Esophagus muscularis mucosa (tissue), 4 donors: ENCODE measurements at regions not wholly inside any gene's neighbourhood (a gene's known extent, or its start where the extent isn't known, plus 50 kb on each side); places are given as distances from the start of the nearest gene placed in this dataset.

ENCODE experiments used
- DNase-seq: peaks from one replicate; pipeline ENCODE4 v3.0.0-alpha.2; 2017; ENCODE audit errors: extremely low spot score
- H3K27ac ChIP-seq, 4 donors: fragments of 200-600 bp; sonication (generic); replicated peaks in 1 of 4; 1 replicate in 3 of 4; 2 replicates in 1 of 4; pipeline ENCODE4 v1.5.1; 2016 to 2019; ENCODE audit warnings: mild to moderate bottlenecking in 1 of 4
- H3K27me3 ChIP-seq, 4 donors: fragments of 200-600 bp; sonication (generic); one replicate each; pipeline versions ENCODE4 v1.5.1 to v1.6.0; 2016 to 2019
- H3K36me3 ChIP-seq, 4 donors: fragments of 200-600 bp; sonication (generic); one replicate each; pipeline ENCODE4 v1.5.1; 2016 to 2019
- H3K4me1 ChIP-seq, 4 donors: fragments of 200-600 bp; sonication (generic); one replicate each; pipeline ENCODE4 v1.5.1; 2016 to 2019
- H3K4me3 ChIP-seq, 4 donors: fragments of 200-600 bp; sonication (generic); 1 replicate in 2 of 4; 2 replicates in 2 of 4; pipeline ENCODE4 v1.5.1; 2016 to 2019; ENCODE audit warnings: mild to moderate bottlenecking in 4 of 4, moderate library complexity in 1 of 4
- H3K9me3 ChIP-seq, 4 donors: fragments of 200-600 bp; sonication (generic); 1 replicate in 3 of 4; 2 replicates in 1 of 4; pipeline ENCODE4 v1.5.1; 2016 to 2019
- CTCF ChIP-seq, 3 experiments: fragments of 200-600 bp in 2 of 3; fragments of 450-650 bp in 1 of 3; sonication (generic) in 2 of 3; IDR thresholded peaks; one replicate each; pipeline ENCODE4 v1.5.1; 2017 to 2019; ENCODE audit warnings: antibody characterized with exemption in 3 of 3, mild to moderate bottlenecking in 2 of 3, moderate library complexity in 1 of 3
- EP300 ChIP-seq: sonication (generic); formaldehyde crosslinking; IDR thresholded peaks from one replicate; pipeline ENCODE4 v1.6.1; 2017; ENCODE audit warnings: antibody characterized with exemption
- POLR2A ChIP-seq: fragments of 450-650 bp; IDR thresholded peaks from one replicate; pipeline ENCODE4 v1.6.1; 2017; ENCODE audit warnings: antibody characterized with exemption, moderate library complexity, mild to moderate bottlenecking, low read depth
- POLR2AphosphoS5 ChIP-seq, 2 donors: sonication (generic); formaldehyde crosslinking; IDR thresholded peaks; one replicate each; pipeline ENCODE4 v1.6.1; 2017; ENCODE audit warnings: antibody characterized with exemption in 2 of 2
- WGBS: methylation state at CpG from one replicate; pipeline ENCODE4 v1.1.5; 2018; 5-methylcytosine and 5-hydroxymethylcytosine counted together
- intact Hi-C: fragments of 100-400 bp; cut with DNase I; formaldehyde crosslinking; loops from one replicate; pipeline ENCODE4 v1.15.1; 2023

GRCh38 chr10:6739530-6740174 is 159.6 kb upstream of the PRKCQ start:
- Histone ChIP-seq H3K27me3 (peaks cover 0 to 7% (median 0%) of the 10 kb centered on the region in 4 donors), H3K9me3 (no peaks in the 10 kb centered on the region), H3K4me1 (peaks cover 6 to 22% (median 20%) of the 10 kb centered on the region in 4 donors), H3K4me3 (no peak overlapping the region), H3K27ac (no peak overlapping the region), H3K36me3 (no peaks in the 10 kb centered on the region)
- intact Hi-C loops, result no loop called here
- TF ChIP-seq POLR2A, result no peak
- no peak for TF ChIP-seq CTCF (IDR thresholded peaks at IDR 0.05)
- no peak for TF ChIP-seq EP300
- TF ChIP-seq POLR2AphosphoS5 (IDR thresholded peaks at IDR 0.05), result no peak
- 93% methylated on average over 12 of the region's 12 CpGs for WGBS
- no peak for DNase-seq

GRCh38 chr10:6738112-6738768 is 158.2 kb upstream of the PRKCQ start:
- H3K36me3 ChIP-seq, result no peaks in the 10 kb centered on the region
- no peak overlapping the region for H3K27ac ChIP-seq
- WGBS, result 13% methylated on average over 12 of the region's 14 CpGs
- no peak overlapping the region for H3K4me3 ChIP-seq
- H3K9me3 ChIP-seq, result no peaks in the 10 kb centered on the region
- intact Hi-C loops, result no loop called here
- H3K27me3 ChIP-seq, result peaks cover 0 to 18% (median 2%) of the 10 kb centered on the region in 4 donors
- DNase-seq, result no peak
- no peak for TF ChIP-seq POLR2A
- TF ChIP-seq EP300, result no peak
- TF ChIP-seq CTCF (IDR thresholded peaks at IDR 0.05), result no peak
- TF ChIP-seq POLR2AphosphoS5 (IDR thresholded peaks at IDR 0.05), result peak in 1 of 2 donors; percentile 24
- H3K4me1 ChIP-seq, result peaks cover 6 to 22% (median 20%) of the 10 kb centered on the region in 4 donors

GRCh38 chr10:6737758-6738111 is 157.7 kb upstream of the PRKCQ start:
- Histone ChIP-seq H3K9me3 (no peaks in the 10 kb centered on the region), H3K4me1 (peaks cover 6 to 22% (median 20%) of the 10 kb centered on the region in 4 donors), H3K27ac (no peak overlapping the region), H3K36me3 (no peaks in the 10 kb centered on the region), H3K4me3 (no peak overlapping the region), H3K27me3 (peaks cover 0 to 18% (median 2%) of the 10 kb centered on the region in 4 donors)
- TF ChIP-seq POLR2A (no peak), POLR2AphosphoS5 (IDR thresholded peaks at IDR 0.05) (no peak), EP300 (no peak), CTCF (IDR thresholded peaks at IDR 0.05) (no peak)
- intact Hi-C loops, result no loop called here
- WGBS, result 59% methylated on average over 6 of the region's 6 CpGs
- DNase-seq, result no peak

- Histone ChIP-seq H3K9me3 (no peaks in the 10 kb centered on the region), H3K36me3 (no peaks in the 10 kb centered on the region), H3K27me3 (peaks cover 0 to 18% (median 2%) of the 10 kb centered on the region in 4 donors), H3K27ac (no peak overlapping the region), H3K4me1 (peaks cover 6 to 22% (median 20%) of the 10 kb centered on the region in 4 donors), H3K4me3 (no peak overlapping the region)
- intact Hi-C loops, result no loop called here
- TF ChIP-seq EP300, result no peak
- TF ChIP-seq POLR2A, result no peak
- no peak for TF ChIP-seq CTCF (IDR thresholded peaks at IDR 0.05)
- no peak for TF ChIP-seq POLR2AphosphoS5 (IDR thresholded peaks at IDR 0.05)
- no peak for DNase-seq
- 83% methylated on average over 9 of the region's 9 CpGs for WGBS
Observed at GRCh38 chr10:6737080-6737641, 157.1 kb upstream of the PRKCQ start.
